H7 (cell line): ENCODE measurements at regions not wholly inside any gene's neighbourhood (a gene's known extent, or its start where the extent isn't known, plus 50 kb on each side); places are given as distances from the start of the nearest gene placed in this dataset.

Experiments used
- DNase-seq: peaks from one replicate; pipeline ENCODE4 v3.0.0; 2012
- H3K27me3 ChIP-seq: 2 replicates; pipeline ENCODE4 v1.6.0; 2011; ENCODE audit warnings: mild to moderate bottlenecking, low read length; ENCODE audit not compliant: control insufficient read depth, insufficient read depth
- H3K36me3 ChIP-seq: replicated peaks from 2 replicates; pipeline ENCODE4 v1.5.1; 2011; ENCODE audit warnings: low read length; ENCODE audit not compliant: control insufficient read depth, insufficient read depth
- H3K4me3 ChIP-seq: 2 replicates; pipeline ENCODE4 v1.5.1; 2011; ENCODE audit warnings: low read depth, mild to moderate bottlenecking, control low read depth, low read length, moderate library complexity; ENCODE audit not compliant: insufficient read depth

DNA sequence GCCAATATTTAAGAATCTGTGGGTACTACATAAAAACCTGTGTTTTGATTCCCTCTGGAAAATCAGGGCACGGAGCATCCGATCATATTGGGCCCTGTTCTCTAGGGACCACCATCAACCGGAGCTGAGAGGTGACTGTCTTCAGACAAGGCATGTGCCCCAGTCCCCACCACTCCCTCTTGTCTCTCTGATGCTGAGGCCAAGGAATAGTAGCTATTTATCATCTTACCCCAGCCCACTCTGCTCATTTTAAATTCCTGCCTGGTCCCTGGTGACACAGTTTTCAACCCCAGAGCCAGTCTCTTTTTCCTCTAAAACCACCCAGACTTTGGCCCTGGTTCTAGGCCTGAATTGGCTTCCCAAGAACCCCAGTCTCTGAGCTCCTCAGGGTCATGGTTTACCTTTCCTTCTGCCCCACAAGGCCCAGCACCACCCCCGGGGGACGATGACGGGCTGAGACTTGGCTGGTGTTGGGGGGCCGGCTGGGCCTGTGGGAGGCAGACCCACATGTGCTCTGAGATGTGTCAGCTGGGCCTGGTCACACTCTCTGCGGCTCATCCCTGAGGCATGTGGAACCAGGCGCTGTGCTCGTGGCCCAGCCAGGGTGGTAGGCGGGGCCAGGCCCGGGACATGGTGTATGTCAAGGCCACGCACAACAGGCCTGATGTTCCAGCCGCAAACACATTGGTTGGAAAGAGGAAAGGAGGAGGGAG, 114.4 kb downstream of the CEBPB start:
- Histone ChIP-seq H3K4me3 (no peak overlapping the region), H3K36me3 (no peaks in the 10 kb centered on the region), H3K27me3 (no peaks in the 10 kb centered on the region)
- DNase-seq, result no peak

DNA sequence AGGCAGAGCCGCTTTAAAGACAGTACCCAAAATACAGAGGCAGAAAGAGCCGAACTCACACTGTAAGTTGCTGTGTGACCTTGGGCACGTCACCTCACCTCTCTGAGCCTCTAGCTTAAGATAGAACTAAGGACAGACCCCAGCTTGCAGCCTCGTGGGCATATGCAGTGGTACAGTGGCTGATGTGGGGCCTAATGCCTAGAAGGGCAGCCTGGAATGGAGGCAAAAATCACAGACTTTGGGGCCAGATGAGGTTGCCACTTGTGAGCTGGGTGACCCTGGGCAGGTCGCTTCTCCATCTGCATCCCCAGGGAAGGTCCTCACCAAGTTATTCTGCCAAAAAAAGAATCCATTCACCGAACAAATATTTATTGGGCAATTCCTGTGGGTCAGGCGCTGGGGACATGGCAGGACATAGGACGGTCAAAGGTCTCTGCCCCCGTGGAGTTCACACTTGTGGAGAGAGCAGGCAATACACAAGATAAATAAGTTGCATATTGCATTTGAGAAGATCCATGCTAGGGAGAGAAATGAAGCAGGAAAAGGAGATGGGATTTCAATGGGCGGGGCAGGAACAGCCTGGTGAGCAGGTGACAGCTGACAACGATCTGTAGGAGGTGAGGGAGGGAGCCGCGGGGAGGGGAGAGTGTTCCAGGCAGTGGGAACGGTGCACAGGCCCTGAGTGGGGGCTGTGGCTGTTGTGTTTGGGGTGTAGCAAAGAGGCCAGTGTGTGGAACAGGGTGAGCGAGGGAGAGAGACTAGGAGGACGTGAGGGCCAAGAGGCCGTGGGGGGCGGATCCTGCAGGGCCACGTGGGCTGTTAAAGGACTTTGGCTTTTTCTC, 115.2 kb downstream of the CEBPB start:
- H3K27me3 ChIP-seq, result no peaks in the 10 kb centered on the region
- DNase-seq, result no peak
- H3K4me3 ChIP-seq, result no peak overlapping the region
- no peaks in the 10 kb centered on the region for H3K36me3 ChIP-seq

DNA sequence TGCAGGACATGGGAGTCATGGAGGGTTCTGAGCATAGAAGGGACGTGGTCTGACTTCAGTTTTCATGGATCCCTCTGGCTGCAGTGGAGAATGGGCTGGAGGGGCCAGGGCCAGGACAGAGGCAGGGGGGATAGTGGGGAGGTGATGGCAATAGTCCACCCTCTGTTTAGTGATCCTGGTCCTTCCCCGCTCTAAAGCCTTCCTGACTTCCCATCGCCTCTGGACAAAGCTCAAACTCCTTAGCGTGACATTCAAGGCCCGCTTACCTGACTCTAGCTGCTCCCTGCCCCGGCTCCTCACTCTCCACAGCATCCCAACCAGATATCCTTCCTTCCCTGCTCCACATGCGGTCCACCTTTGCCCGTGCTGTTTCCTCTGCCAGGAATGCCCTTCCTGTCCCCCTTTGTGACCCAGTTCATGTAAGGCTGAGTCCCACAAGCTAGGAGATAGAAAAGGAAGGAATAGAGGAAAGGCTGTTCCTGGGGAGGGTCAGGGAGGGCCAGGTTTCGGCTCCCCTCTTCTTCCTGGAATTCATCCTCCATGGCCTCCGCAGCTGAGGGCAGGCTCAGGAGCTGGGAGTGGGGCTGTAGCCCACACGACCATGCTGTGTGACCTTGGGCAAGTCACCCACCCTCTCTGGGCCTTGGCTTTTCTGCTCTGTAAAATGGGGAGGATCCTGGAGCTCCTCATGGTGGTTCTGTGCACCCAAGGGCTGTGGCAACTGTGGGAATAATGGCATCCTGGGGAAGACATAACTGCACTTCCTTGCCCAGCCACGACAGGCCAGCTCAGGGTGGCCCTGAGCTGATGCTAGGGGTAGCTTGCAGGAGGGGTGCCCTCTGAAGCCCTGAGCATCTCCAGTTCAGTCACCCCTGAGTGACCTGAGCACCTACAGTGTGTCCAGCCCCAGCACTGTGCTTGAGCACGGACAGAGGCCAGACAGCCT, 116.1 kb downstream of the CEBPB start:
- no peak for DNase-seq

DNA sequence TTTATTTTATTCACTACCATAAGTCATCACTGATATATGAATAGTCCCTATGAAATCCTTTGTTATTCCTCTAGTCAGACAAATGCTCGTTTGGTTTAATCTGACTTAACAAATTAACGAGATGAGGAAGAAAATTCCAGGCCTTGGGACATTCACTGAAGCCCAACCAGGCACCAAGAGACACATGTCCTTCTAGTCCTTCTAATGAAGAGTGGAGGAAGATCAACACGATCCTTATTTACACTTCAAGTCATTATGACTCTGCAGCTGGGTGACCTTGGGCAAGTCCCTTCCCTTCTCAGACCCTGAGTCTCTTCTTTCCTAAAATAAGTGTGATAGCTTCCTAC, 117.5 kb downstream of the CEBPB start:
- Histone ChIP-seq H3K27me3 (no peaks in the 10 kb centered on the region), H3K4me3 (no peak overlapping the region), H3K36me3 (no peaks in the 10 kb centered on the region)
- DNase-seq, result no peak

More for the DNA sequence above, 116.1 kb downstream of the CEBPB start:
- no peaks in the 10 kb centered on the region for H3K36me3 ChIP-seq
- H3K4me3 ChIP-seq, result no peak overlapping the region
- H3K27me3 ChIP-seq, result no peaks in the 10 kb centered on the region

GRCh38 chr20:50308513-50309279, 118.1 kb downstream of the CEBPB start:
- no peaks in the 10 kb centered on the region for H3K36me3 ChIP-seq
- DNase-seq, result peak; percentile 92
- no peaks in the 10 kb centered on the region for H3K27me3 ChIP-seq
- H3K4me3 ChIP-seq, result no peak overlapping the region

GRCh38 chr20:50309280-50309763, 118.7 kb downstream of the CEBPB start:
- Histone ChIP-seq H3K36me3 (no peaks in the 10 kb centered on the region), H3K27me3 (no peaks in the 10 kb centered on the region), H3K4me3 (no peak overlapping the region)
- DNase-seq, result no peak

DNA sequence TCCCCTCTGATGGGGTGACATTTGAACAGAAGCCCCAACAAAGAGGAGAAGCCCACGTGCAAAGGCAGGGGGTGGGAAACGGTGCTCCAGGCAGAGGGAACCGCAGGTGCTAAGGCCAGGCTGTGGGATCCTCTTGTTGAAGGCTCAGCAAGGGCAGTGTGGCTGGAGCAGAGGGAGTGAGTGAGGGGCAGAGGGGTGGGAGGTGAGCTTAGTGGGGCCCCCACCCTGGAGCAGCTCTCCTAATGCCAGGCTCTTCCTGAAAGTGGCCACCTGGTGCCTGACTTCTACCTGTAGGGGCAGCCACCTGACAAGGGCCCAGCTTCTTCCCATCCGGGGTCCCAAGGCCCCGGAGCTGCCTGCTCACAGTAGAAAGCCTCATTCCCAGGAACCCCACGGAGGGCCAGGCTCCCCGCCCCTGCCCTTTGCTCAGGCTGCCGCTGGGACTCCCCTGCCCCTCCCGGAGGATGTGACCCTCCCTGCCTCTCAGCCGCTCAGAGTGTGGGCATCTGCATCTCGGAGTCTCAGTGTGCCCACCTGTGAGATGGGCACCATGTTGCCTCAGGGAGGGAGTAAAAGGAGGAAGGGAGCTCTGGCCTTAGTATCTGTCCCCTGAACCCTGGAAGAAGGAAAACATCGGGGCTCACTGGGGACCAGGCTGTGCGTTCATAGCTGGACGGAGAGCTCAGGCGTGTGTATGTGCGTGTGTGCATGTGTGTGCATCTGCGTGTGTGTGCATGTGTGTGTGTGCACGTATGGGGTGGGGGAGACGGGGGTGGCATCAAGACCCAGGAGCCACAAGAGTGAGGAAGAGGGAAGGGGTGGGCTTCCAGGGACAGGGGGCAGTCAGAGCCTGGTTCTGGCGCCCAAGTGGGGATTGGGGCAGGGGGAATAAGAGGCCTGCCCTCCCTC, 119.4 kb downstream of the CEBPB start:
- Histone ChIP-seq H3K27me3 (no peaks in the 10 kb centered on the region), H3K36me3 (no peaks in the 10 kb centered on the region), H3K4me3 (no peak overlapping the region)
- DNase-seq, result no peak

GRCh38 chr20:50310673-50311051, 120.0 kb downstream of the CEBPB start:
- no peaks in the 10 kb centered on the region for H3K36me3 ChIP-seq
- H3K4me3 ChIP-seq, result no peak overlapping the region
- no peaks in the 10 kb centered on the region for H3K27me3 ChIP-seq
- no peak for DNase-seq

DNA sequence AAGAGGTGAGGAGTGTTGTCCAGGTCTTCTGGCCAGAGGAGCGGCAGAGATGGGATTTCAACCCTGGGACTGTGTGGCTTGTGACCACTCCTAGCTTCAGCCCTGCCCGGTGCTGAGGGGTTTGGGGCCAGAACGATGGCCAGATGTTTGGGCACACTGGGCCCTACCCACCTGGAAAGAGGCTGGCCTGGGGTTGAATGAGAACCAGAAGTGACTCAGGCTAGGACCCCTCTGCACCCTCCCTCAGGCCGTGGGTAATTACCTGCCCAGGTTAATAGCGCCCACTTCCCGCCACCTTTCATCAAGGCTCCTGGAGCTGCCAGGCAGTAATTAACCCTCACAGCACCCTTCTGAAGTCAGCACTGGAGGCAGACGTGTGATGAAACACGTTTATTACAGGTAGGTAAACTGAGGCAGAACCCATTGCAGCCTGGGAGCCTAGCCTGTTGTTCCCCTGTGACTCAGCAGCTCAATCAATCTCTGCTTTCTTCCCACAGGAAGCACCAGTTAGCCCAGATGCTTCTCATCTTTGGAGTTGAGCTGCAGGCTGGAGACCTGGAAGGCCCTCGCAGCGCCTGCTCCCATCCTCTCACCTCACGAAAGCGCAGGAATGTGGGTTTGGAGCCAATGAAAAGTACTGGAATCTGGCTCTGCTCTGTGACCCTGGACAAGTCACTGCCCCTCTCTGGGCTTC, 120.8 kb downstream of the CEBPB start:
- DNase-seq, result no peak

DNA sequence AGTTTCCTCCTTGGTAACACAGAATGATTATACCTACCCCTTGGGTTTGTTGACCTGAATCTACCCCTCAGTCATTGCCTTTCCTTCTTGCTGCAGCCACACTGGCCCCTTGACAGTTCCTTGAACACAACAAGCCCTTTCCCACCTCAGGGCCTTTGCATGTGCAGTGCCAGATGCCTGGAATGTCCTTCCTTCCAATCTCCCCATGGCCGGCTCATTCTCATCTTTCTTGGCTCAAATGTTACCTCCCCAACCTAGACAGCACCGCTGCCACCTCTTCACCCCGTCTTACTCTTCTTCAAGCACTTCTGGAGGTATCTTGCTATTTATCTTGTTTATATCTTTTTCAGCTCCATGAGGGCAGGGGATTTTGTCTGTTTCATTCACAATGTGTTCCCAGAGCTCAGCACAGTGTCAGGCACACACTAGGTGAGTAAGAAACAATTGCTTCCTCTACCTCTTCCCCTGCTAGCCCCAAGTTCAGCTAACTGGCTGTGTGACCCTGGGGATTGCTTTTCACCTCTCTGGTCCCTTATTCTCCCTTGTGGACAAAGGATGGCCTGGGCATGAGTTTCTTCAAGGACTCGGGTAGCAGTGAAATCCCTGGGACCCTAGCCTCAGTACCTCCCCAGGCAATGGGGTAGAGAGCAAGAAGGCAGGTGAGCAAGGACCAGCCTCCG, 121.5 kb downstream of the CEBPB start:
- H3K36me3 ChIP-seq, result no peaks in the 10 kb centered on the region
- no peaks in the 10 kb centered on the region for H3K27me3 ChIP-seq
- H3K4me3 ChIP-seq, result no peak overlapping the region
- DNase-seq, result no peak

More for the DNA sequence above, 120.8 kb downstream of the CEBPB start:
- Histone ChIP-seq H3K4me3 (no peak overlapping the region), H3K27me3 (no peaks in the 10 kb centered on the region), H3K36me3 (no peaks in the 10 kb centered on the region)

DNA sequence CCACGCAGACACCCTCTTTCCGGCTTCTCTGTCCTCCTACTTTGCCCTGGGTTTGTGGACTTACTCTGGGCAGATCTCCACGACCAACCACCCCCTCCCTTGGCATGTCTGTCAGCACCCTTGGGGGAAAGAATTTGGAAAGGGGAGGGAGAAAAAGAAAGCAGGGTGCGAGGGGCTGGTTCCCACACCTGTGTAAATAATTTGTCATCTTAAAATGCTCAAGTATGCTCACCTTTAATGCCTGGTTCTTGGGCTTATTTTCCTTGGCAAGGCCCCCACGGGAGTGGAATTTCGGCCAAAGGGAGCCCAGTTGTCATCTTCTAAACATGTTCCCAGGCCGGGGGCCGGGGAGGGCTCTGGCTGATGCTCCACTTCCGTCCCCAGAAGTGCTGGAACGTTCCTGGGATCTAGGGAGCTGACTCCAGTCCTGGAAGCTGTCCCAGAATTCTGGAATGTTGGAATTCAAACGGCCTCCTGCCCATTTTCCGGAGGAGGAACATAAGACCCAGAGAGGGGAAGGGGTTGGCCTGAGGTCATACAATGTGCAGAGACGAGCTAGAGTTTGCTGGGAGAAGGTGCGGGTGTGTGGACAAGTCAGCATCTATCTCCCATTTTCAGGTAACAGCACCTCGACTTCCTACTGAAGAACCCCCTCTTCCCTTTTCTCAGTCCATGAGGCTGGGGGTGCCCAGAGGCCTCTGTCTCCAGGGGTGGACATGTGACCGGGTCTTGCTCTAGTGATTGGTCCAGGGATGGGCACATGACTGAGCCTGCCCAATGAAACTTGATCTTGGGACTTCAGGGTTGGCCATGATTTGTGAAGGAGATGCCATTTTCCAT, 122.3 kb downstream of the CEBPB start:
- H3K27me3 ChIP-seq, result no peaks in the 10 kb centered on the region
- no peak for DNase-seq
- H3K36me3 ChIP-seq, result no peaks in the 10 kb centered on the region
- no peak overlapping the region for H3K4me3 ChIP-seq

- no peak for DNase-seq
- Histone ChIP-seq H3K4me3 (no peak overlapping the region), H3K27me3 (no peaks in the 10 kb centered on the region), H3K36me3 (no peaks in the 10 kb centered on the region)
Measured at GRCh38 chr20:50313522-50313820, 122.8 kb downstream of the CEBPB start.
